Prostate gland (tissue), 2 donors: ENCODE measurements at regions not wholly inside any gene's neighbourhood (a gene's known extent, or its start where the extent isn't known, plus 50 kb on each side); places are given as distances from the start of the nearest gene placed in this dataset.

ENCODE experiments used
- POLR2A ChIP-seq: fragments of 450-650 bp; IDR thresholded peaks from one replicate; pipeline ENCODE4 v1.6.1; 2016; ENCODE audit warnings: antibody characterized with exemption, mild to moderate bottlenecking
- TF ChIP-seq, protein P1 (sequence below), 4 experiments: fragments of 200-600 bp in 2 of 4; fragments of 450-650 bp in 2 of 4; sonication (generic) in 2 of 4; IDR thresholded peaks; 1 replicate in 3 of 4; 2 replicates in 1 of 4; pipeline ENCODE4 v1.5.1; 2016 to 2019; ENCODE audit warnings: antibody characterized with exemption in 4 of 4, mild to moderate bottlenecking in 2 of 4, moderate library complexity in 2 of 4

DNA sequence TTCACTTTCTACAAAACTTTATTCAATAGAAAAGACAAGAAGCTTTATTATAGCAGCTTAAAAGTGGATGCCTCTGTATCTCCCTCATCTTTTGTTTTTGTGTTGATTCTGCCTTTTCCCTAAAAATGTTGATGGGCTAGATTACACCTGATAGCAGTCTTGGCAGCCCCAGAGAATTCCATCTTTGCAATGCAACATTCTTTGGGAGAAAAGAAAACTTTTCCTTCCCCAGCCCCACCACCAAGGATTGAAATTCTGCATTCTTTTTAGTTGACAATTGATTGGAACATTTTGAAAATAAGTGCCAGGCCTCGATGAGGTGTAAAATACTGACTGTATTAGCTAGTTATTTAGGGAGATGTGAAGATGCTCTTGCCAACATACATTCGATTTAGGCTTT is 306.8 kb upstream of the G2E3 start:
- no peak for TF ChIP-seq POLR2A
- TF ChIP-seq, protein P1, sequence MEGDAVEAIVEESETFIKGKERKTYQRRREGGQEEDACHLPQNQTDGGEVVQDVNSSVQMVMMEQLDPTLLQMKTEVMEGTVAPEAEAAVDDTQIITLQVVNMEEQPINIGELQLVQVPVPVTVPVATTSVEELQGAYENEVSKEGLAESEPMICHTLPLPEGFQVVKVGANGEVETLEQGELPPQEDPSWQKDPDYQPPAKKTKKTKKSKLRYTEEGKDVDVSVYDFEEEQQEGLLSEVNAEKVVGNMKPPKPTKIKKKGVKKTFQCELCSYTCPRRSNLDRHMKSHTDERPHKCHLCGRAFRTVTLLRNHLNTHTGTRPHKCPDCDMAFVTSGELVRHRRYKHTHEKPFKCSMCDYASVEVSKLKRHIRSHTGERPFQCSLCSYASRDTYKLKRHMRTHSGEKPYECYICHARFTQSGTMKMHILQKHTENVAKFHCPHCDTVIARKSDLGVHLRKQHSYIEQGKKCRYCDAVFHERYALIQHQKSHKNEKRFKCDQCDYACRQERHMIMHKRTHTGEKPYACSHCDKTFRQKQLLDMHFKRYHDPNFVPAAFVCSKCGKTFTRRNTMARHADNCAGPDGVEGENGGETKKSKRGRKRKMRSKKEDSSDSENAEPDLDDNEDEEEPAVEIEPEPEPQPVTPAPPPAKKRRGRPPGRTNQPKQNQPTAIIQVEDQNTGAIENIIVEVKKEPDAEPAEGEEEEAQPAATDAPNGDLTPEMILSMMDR (IDR thresholded peaks at IDR 0.05) = no peak
